NCI-H1436 treated with DMSO at 0.1 percent for 48 hours (cell line): ENCODE measurements at regions not wholly inside any gene's neighbourhood (a gene's known extent, or its start where the extent isn't known, plus 50 kb on each side); places are given as distances from the start of the nearest gene placed in this dataset.

Experiments used
- DNase-seq: peaks from one replicate; lab custom pipeline; 2025; lab: John Stamatoyannopoulos, UW

GRCh38 chr4:54988655-54989054 is 136.7 kb downstream of the KDR start:
- no peak for DNase-seq

- no peak for DNase-seq
Observed at GRCh38 chr4:54986095-54986846, 139.1 kb downstream of the KDR start.

DNA sequence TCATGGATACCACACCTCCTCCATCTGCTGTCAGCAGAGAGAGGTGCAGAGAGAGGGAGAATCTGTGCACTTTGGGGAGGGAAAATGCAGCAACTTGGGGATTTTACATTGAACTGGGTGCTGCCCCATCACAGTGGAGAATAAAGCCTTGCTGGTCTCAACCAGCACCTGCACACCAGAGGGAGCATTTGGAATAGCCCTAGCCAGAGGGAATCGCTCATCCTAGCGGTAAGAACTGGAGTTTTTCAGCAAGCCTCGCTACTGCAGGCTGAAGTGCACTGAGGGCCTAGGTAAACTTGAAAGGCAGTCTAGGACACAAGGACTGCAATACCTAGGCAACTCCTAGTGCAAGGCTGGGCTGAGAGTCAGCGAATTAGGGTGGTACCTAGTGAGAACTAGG is 148.7 kb downstream of the KDR start:
- no peak for DNase-seq

DNA sequence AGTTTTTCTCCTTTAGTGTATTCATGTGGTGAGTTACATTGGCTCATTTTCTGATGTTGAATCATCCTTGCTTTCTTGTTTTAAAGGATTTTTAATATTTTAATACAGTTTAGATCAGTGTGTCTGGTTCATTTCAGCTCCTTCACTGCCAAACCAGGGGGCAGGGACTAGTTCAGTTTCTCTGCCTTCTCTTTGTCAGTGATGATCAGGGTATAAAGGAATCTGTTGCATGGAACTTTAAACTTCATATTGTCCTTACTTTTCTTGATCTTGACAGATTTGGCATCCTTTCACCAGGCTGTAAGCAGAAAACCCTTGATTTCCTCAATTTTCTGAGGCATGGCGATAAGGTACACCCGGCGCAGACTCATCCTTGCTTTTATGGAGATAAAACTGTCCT is 149.4 kb downstream of the KDR start:
- no peak for DNase-seq

DNA sequence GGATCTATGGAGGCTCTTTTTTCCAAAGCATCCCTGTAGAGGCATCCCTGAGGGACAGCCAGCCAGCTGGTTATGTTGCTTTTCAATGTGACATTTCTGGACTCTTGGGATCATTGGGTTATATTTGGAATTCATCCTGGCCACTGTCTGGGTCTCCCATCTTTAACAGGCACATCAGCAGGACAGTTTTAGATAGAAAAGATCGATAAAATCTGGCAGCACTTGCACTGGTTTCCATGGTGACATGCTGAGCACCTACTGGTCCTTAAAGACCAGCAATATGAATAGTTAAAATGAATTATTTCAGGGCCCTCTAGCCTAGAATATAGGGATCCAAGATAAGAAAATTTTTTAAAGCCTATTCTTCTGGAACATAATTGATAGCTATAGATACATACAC is 151.6 kb downstream of the KDR start:
- no peak for DNase-seq

DNA sequence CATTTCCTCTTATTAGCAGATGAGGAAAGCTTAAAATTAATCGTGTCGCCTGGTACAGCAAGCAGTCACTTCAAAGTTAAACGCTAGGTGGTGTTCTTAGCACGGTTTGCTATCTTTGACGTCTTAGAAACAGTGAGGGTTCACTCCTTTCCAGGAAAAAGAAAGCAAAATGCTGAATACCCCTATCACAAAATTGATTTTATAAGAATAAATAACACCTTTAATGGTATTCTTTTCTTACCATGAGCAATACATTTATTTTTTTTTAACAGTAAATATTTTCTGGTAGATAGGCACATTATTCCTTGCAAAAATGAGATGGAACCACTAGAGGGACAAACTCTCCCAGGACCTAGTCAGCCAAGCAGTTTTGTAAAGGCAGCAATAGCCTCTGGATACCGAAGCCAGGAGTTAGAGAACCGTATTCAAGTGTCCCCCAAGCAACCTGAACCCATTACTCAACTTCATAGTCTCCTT is 153.9 kb downstream of the KDR start:
- no peak for DNase-seq

- DNase-seq: no peak
Observed at GRCh38 chr4:54967289-54967688, 158.1 kb downstream of the KDR start.

DNA sequence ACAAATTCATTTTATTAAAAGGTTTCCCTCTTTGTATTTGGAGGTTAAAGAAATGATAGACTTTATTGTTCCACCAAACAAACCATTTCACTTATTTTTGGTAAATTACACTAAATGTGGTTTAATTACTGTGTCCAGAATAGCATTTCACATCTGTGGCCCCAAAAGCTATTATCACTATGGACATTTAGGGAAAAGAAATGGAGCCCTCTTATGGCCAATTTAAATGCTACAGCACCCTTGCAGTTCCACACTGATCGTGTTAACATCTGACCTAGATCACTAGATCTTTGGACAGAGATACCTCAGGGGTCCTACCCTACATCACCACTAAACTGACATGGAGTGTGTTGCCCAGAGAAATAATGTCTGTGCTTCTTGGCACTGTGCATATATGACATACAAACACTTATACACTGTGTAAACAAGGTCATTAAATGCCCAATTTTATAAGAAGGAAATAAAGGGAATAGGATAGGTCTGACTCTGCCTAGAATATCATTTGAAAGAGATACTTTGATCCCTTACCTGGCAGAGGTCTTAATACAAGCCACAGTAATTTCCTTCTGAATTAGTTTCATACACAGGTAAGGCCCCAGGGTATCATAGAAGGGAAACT is 163.9 kb downstream of the KDR start:
- no peak for DNase-seq

DNA sequence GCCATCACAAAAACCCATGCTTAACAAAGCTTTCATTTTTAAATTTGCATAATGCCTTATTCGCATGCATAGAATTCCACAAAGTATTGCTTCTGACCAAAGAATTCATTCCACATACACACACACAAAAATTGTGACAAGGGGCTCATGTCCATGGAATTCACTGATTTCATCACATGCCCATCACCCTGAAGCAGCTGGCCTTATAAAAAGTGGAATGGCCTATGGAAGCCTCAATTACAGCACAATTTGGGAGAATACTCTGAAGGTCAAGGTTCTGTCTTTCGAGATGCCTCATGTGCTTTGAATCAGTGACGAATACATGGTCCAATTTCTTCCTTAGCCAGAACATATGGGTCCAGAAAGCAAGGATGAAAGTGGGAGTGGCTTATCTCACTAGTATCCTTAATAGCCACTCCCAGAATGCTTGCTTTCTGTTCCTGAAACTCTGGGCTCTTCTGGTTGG is 165.7 kb downstream of the KDR start:
- no peak for DNase-seq

- DNase-seq: no peak
Observed at GRCh38 chr4:54959131-54959530, 166.3 kb downstream of the KDR start.

DNA sequence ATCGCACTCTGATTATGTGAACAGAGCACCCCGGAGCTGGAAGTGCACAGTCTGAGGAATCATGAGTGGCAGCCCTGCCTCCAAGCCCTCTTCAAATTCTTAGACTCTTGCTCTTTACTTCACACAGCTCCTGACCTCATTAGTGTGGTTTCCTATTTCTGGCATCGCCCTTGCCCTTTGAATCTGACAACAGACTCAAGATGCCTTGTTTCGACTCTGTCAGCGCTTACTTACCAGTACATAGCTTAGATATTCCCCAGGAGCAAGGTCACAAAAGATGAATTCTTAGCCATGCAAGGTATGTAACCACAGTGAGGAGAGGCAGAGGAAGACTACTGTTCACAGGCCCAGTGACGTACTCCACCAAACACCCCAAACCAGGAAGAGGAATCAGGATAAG is 167.2 kb downstream of the KDR start:
- no peak for DNase-seq

GRCh38 chr4:54954656-54955388 is 170.6 kb downstream of the KDR start:
- DNase-seq: no peak

- no peak for DNase-seq
Observed at GRCh38 chr4:54946741-54947140, 178.7 kb downstream of the KDR start.

DNA sequence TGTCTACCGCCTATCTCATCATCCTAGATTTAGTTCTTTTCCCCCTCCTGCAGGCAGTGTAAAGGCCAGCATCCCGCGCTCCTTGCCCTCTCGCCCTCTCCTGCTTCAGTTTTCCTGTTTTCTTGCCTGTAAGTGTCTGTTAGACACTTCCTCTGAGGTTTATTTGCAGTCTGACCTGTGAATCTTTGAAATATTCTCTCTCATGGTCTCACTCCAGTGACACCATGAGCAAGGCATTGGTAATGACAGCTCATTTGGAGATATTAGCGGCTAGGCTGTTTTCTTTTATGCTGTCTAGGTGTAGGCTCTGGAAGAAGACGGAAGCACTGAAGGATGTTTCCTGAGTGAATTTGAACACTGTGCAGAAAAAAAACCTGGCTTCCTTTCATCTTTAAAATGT is 179.6 kb downstream of the KDR start:
- no peak for DNase-seq

GRCh38 chr4:54942721-54943120 is 182.7 kb downstream of the KDR start:
- no peak for DNase-seq

DNA sequence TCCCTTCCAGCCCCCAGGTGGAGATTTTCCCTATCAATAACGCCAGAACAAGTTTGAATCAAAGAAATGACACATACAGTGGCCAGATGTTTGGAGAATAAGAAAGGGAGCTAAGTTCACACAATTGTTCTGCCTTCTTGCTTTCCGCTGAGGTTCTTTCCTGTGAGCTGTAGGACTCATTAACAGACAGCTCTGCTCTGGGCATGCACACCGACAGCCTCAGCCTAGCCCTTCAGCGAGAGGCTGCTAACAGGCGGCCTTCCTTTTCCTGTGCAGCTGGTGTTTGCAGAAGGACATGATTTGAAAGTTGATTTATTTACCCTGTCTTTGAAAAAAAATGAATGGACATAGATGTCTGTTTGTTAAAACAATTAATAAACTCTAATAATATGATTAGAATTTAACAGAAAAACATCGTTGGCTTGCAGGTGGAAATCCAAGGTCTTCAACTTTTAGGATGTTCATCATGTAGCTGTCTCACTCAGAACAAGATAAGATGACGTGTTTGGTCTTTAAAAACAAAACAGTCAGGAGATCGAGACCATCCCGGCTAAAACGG is 183.3 kb downstream of the KDR start:
- no peak for DNase-seq

- DNase-seq: peak; percentile 50
Observed at GRCh38 chr4:54940996-54941865, 184.2 kb downstream of the KDR start.

- no peak for DNase-seq
Observed at GRCh38 chr4:54937501-54937900, 187.9 kb downstream of the KDR start.

GRCh38 chr4:54933579-54933978 is 191.8 kb downstream of the KDR start:
- DNase-seq: no peak

DNA sequence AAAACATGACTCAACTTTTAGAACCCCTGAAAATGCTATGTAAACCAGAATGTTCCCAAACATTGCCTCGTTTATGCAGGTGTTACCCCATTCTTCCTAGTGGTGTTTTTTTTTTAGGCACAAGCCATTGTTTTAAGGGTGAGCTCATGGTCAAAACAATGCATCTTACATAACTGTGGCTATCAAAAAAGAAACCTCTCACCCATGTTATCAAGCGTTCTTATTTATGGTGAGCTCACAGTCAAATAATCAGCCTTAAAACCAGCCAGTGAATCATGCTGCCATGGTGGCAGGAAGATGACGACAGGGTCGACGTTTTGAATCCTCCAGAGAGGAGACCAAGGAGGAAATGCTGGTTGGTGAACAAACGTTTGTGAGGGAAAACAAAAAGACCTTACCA is 195.2 kb downstream of the KDR start:
- DNase-seq: no peak

GRCh38 chr4:54929459-54929858 is 195.9 kb downstream of the KDR start:
- no peak for DNase-seq

DNA sequence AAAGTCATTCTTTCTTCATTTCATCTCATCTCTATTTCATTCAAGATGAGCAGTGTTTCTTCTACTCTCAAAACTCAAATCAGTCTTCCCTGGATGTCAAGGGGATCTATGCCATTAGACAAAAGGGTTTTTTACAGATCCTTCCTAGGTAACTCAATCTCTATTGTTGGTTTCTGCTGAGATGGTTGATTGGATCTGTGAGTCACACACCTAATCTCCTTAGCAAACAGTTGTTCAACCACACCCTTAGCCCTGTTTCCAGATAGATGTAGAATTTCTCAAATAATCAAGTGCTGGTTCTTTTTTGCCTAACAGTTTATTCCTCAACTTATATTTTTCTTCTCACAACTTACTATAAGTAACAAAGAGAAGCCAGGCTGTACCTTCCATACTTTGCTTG is 200.5 kb downstream of the KDR start:
- no peak for DNase-seq
